ENCODE measurements at regions not wholly inside any gene's neighbourhood (a gene's known extent, or its start where the extent isn't known, plus 50 kb on each side); places are given as distances from the start of the nearest gene placed in this dataset.

- TF ChIP-seq ZNF878 (CRISPR knock-in tag; IDR thresholded peaks at IDR 0.05) (peak; percentile 71; the same call in 1 of the 2 replicates), HNRNPK (IDR thresholded peaks at IDR 0.05; ENCODE audit: low read depth, low read length, poor library complexity, severe bottlenecking) (peak; percentile 100), FOXA1 (IDR thresholded peaks at IDR 0.05) (no peak), FOXA1 (CRISPR knock-in tag; IDR thresholded peaks at IDR 0.05) (peak; percentile 86), NFAT5 (CRISPR knock-in tag; IDR thresholded peaks at IDR 0.05) (no peak), ZNF546 (CRISPR knock-in tag; conservative IDR thresholded peaks at IDR 0.05) (no peak; the same call in 1 of the 2 replicates), IRF2 (CRISPR knock-in tag; IDR thresholded peaks at IDR 0.05) (no peak), MAFG (CRISPR knock-in tag; IDR thresholded peaks at IDR 0.05) (no peak), KAT8 (CRISPR knock-in tag; IDR thresholded peaks at IDR 0.05) (peak; percentile 62), ZNF10 (CRISPR knock-in tag; IDR thresholded peaks at IDR 0.05; ENCODE audit: borderline replicate concordance, low read depth) (no peak), ZNF143 (CRISPR knock-in tag; IDR thresholded peaks at IDR 0.05) (peak; percentile 62), ZNF562 (CRISPR knock-in tag; IDR thresholded peaks at IDR 0.05; ENCODE audit: borderline replicate concordance) (no peak), HOXA5 (CRISPR knock-in tag; IDR thresholded peaks at IDR 0.05) (no peak; the same call in 1 of the 2 replicates), ZNF451 (CRISPR knock-in tag; IDR thresholded peaks at IDR 0.05) (peak; percentile 65; the same call in 1 of the 2 replicates), ZSCAN31 (CRISPR knock-in tag; IDR thresholded peaks at IDR 0.05; ENCODE audit: low read depth) (peak; percentile 71), ZNF33B (CRISPR knock-in tag; IDR thresholded peaks at IDR 0.05) (0 out of 2 replicates have a peak, but pooled peaks have one; percentile 46)
- TF ChIP-seq, protein P1, sequence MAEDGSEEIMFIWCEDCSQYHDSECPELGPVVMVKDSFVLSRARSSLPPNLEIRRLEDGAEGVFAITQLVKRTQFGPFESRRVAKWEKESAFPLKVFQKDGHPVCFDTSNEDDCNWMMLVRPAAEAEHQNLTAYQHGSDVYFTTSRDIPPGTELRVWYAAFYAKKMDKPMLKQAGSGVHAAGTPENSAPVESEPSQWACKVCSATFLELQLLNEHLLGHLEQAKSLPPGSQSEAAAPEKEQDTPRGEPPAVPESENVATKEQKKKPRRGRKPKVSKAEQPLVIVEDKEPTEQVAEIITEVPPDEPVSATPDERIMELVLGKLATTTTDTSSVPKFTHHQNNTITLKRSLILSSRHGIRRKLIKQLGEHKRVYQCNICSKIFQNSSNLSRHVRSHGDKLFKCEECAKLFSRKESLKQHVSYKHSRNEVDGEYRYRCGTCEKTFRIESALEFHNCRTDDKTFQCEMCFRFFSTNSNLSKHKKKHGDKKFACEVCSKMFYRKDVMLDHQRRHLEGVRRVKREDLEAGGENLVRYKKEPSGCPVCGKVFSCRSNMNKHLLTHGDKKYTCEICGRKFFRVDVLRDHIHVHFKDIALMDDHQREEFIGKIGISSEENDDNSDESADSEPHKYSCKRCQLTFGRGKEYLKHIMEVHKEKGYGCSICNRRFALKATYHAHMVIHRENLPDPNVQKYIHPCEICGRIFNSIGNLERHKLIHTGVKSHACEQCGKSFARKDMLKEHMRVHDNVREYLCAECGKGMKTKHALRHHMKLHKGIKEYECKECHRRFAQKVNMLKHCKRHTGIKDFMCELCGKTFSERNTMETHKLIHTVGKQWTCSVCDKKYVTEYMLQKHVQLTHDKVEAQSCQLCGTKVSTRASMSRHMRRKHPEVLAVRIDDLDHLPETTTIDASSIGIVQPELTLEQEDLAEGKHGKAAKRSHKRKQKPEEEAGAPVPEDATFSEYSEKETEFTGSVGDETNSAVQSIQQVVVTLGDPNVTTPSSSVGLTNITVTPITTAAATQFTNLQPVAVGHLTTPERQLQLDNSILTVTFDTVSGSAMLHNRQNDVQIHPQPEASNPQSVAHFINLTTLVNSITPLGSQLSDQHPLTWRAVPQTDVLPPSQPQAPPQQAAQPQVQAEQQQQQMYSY (CRISPR knock-in tag; IDR thresholded peaks at IDR 0.05) = no peak
These were observed 67.0 kb upstream of the SIRPA start (continued) for GRCh38 chr20:1827974-1828785.

All from HepG2 (cell line).